ENCODE measurements at regions not wholly inside any gene's neighbourhood (a gene's known extent, or its start where the extent isn't known, plus 50 kb on each side); places are given as distances from the start of the nearest gene placed in this dataset.

- TF ChIP-seq, protein P1, sequence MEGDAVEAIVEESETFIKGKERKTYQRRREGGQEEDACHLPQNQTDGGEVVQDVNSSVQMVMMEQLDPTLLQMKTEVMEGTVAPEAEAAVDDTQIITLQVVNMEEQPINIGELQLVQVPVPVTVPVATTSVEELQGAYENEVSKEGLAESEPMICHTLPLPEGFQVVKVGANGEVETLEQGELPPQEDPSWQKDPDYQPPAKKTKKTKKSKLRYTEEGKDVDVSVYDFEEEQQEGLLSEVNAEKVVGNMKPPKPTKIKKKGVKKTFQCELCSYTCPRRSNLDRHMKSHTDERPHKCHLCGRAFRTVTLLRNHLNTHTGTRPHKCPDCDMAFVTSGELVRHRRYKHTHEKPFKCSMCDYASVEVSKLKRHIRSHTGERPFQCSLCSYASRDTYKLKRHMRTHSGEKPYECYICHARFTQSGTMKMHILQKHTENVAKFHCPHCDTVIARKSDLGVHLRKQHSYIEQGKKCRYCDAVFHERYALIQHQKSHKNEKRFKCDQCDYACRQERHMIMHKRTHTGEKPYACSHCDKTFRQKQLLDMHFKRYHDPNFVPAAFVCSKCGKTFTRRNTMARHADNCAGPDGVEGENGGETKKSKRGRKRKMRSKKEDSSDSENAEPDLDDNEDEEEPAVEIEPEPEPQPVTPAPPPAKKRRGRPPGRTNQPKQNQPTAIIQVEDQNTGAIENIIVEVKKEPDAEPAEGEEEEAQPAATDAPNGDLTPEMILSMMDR (IDR thresholded peaks at IDR 0.05 in 2 of 3, conservative IDR thresholded peaks at IDR 0.05 in 1 of 3; ENCODE audit: borderline replicate concordance in 1 of 3, insufficient read depth in 1 of 3, low read depth in 2 of 3, low read length in 2 of 3), result no peak
- no peak for TF ChIP-seq ELF1 (IDR thresholded peaks at IDR 0.05; ENCODE audit: borderline replicate concordance, low read depth)
- no peak for TF ChIP-seq POLR2AphosphoS5 (IDR thresholded peaks at IDR 0.05; ENCODE audit: low read depth, low read length)
- no peak for TF ChIP-seq EZH2 (IDR thresholded peaks at IDR 0.05)
- TF ChIP-seq, protein P2, sequence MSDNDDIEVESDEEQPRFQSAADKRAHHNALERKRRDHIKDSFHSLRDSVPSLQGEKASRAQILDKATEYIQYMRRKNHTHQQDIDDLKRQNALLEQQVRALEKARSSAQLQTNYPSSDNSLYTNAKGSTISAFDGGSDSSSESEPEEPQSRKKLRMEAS (IDR thresholded peaks at IDR 0.05), result no peak
- no peak for TF ChIP-seq YY1 (IDR thresholded peaks at IDR 0.05; ENCODE audit: extremely low read depth, insufficient replicate concordance, low read depth, low read length)
- TF ChIP-seq SIN3A (IDR thresholded peaks at IDR 0.05; ENCODE audit: low read depth), result no peak
- no peak for TF ChIP-seq POLR2A (IDR thresholded peaks at IDR 0.05; ENCODE audit: borderline replicate concordance, extremely low read depth, insufficient read depth, insufficient read length)
- TF ChIP-seq SP1 (IDR thresholded peaks at IDR 0.05; ENCODE audit: low read depth), result no peak
- TF ChIP-seq CEBPB (IDR thresholded peaks at IDR 0.05; ENCODE audit: low read depth), result no peak
- no peak for TF ChIP-seq JUND (IDR thresholded peaks at IDR 0.05)
- no peak for TF ChIP-seq RAD21 (IDR thresholded peaks at IDR 0.05; ENCODE audit: low read depth)
- no peak for TF ChIP-seq ATF3 (IDR thresholded peaks at IDR 0.05)
- TF ChIP-seq EZH2phosphoT487 (IDR thresholded peaks at IDR 0.05; ENCODE audit: borderline replicate concordance), result no peak
Measured at GRCh38 chr14:101010835-101011234, 107.3 kb upstream of the RTL1 start.
